ENCODE measurements at regions not wholly inside any gene's neighbourhood (a gene's known extent, or its start where the extent isn't known, plus 50 kb on each side); places are given as distances from the start of the nearest gene placed in this dataset.

DNA sequence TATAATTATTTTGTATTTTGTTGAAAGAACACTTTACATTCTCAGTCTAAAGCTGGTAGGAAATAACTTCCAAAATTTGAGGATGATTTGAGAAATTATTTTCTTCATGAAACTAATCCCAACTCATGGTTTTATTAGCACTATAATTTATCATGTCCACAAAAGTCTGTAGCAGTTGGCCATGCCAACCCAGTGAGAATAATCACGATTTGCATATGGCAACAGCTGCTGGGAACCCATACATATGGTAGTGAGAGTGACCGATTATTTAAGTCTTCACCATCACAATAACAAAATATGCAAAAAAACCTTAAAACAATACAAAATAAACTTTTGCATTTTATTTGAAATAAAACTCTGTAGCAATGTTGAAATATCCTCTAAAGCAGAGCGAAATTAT is 445.9 kb upstream of the ANO3 start:
- POLR2A ChIA-PET, result no interaction called here
- ATAC-seq (no peak), DNase-seq (ENCODE audit: low read depth, low spot score) (no peak)
- H3K4me3 ChIP-seq (replicated peaks in 1 of 2; ENCODE audit: low read depth in 1 of 2, low read length in 2 of 2), result no peak overlapping the region
- H3K4me1 ChIP-seq (ENCODE audit: control insufficient read depth in 1 of 2, insufficient read depth in 2 of 2, low read length in 2 of 2), result no peaks in the 10 kb centered on the region
- peaks cover 15 to 30% of the 10 kb centered on the region in 2 experiments; a peak in 2 of 4 replicates for H3K9me3 ChIP-seq (ENCODE audit: control insufficient read depth in 1 of 2, insufficient read depth in 1 of 2, low read depth in 1 of 2, low read length in 2 of 2)
- H3K36me3 ChIP-seq (ENCODE audit: control insufficient read depth in 1 of 2, insufficient read depth in 2 of 2, low read length in 2 of 2), result no peaks in the 10 kb centered on the region
- RAD21 ChIA-PET (ENCODE audit: low non-redundant PET in 1 of 2, low total read pairs in 2 of 2, uncharacterized antibody in 2 of 2, unreplicated experiment in 2 of 2), result no interaction called here
- no peaks in the 10 kb centered on the region for H3K79me2 ChIP-seq (ENCODE audit: insufficient read depth, low read length)
- BruUV-seq (replicated peaks), result no TSS peak
- H3K9me2 ChIP-seq (ENCODE audit: insufficient read depth), result no peaks in the 10 kb centered on the region
- CTCF ChIA-PET, result no interaction called here
- H3K27me3 ChIP-seq (ENCODE audit: insufficient read depth, low read length), result no peaks in the 10 kb centered on the region
- intact Hi-C loops (cut with micrococcal nuclease), result no loop called here
- H3K9ac ChIP-seq (ENCODE audit: low read length), result no peak overlapping the region
- TF ChIP-seq ZBTB33 (IDR thresholded peaks at IDR 0.05; ENCODE audit: extremely low read depth, insufficient replicate concordance, low read length), result no peak
- TF ChIP-seq, protein P1, sequence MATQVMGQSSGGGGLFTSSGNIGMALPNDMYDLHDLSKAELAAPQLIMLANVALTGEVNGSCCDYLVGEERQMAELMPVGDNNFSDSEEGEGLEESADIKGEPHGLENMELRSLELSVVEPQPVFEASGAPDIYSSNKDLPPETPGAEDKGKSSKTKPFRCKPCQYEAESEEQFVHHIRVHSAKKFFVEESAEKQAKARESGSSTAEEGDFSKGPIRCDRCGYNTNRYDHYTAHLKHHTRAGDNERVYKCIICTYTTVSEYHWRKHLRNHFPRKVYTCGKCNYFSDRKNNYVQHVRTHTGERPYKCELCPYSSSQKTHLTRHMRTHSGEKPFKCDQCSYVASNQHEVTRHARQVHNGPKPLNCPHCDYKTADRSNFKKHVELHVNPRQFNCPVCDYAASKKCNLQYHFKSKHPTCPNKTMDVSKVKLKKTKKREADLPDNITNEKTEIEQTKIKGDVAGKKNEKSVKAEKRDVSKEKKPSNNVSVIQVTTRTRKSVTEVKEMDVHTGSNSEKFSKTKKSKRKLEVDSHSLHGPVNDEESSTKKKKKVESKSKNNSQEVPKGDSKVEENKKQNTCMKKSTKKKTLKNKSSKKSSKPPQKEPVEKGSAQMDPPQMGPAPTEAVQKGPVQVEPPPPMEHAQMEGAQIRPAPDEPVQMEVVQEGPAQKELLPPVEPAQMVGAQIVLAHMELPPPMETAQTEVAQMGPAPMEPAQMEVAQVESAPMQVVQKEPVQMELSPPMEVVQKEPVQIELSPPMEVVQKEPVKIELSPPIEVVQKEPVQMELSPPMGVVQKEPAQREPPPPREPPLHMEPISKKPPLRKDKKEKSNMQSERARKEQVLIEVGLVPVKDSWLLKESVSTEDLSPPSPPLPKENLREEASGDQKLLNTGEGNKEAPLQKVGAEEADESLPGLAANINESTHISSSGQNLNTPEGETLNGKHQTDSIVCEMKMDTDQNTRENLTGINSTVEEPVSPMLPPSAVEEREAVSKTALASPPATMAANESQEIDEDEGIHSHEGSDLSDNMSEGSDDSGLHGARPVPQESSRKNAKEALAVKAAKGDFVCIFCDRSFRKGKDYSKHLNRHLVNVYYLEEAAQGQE (IDR thresholded peaks at IDR 0.05; ENCODE audit: low read depth), result no peak
- no peak for TF ChIP-seq TCF7L2 (IDR thresholded peaks at IDR 0.05; ENCODE audit: borderline replicate concordance, extremely low read depth, insufficient read depth, insufficient read length)
- TF ChIP-seq SRF (IDR thresholded peaks at IDR 0.05; ENCODE audit: low read depth), result no peak
- TF ChIP-seq POLR2AphosphoS5 (IDR thresholded peaks at IDR 0.05; ENCODE audit: low read depth, low read length), result no peak
- TF ChIP-seq RAD21 (IDR thresholded peaks at IDR 0.05; ENCODE audit: low read depth), result no peak
- TF ChIP-seq MAX (IDR thresholded peaks at IDR 0.05), result no peak
- no peak for TF ChIP-seq ELF1 (IDR thresholded peaks at IDR 0.05; ENCODE audit: borderline replicate concordance, low read depth)
- no peak for TF ChIP-seq SIN3A (IDR thresholded peaks at IDR 0.05; ENCODE audit: low read depth)
- no peak for TF ChIP-seq EGR1 (IDR thresholded peaks at IDR 0.05; ENCODE audit: low read depth)
- no peak for TF ChIP-seq EZH2 (IDR thresholded peaks at IDR 0.05)
- TF ChIP-seq JUND (IDR thresholded peaks at IDR 0.05), result no peak
- no peak for TF ChIP-seq CTCF (IDR thresholded peaks at IDR 0.05 in 2 of 3, conservative IDR thresholded peaks at IDR 0.05 in 1 of 3; ENCODE audit: borderline replicate concordance in 1 of 3, insufficient read depth in 1 of 3, low read depth in 2 of 3, low read length in 2 of 3)
- no peak for TF ChIP-seq CBX3 (IDR thresholded peaks at IDR 0.05; ENCODE audit: low read depth)
- no peak for TF ChIP-seq CEBPB (IDR thresholded peaks at IDR 0.05; ENCODE audit: low read depth)
- TF ChIP-seq, protein P2, sequence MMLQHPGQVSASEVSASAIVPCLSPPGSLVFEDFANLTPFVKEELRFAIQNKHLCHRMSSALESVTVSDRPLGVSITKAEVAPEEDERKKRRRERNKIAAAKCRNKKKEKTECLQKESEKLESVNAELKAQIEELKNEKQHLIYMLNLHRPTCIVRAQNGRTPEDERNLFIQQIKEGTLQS (IDR thresholded peaks at IDR 0.05), result no peak
- no peak for TF ChIP-seq EZH2phosphoT487 (IDR thresholded peaks at IDR 0.05; ENCODE audit: borderline replicate concordance)
- TF ChIP-seq ZFX (IDR thresholded peaks at IDR 0.05), result no peak
- no peak for TF ChIP-seq FOSL1 (IDR thresholded peaks at IDR 0.05; ENCODE audit: low read depth)
- H3K27ac ChIP-seq (ENCODE audit: low read depth, low read length), result no peak overlapping the region
- H4K20me1 ChIP-seq (ENCODE audit: insufficient read depth), result no peaks in the 10 kb centered on the region
- no peak overlapping the region for H3K4me2 ChIP-seq (ENCODE audit: low read length)
- no peak overlapping the region for H2AFZ ChIP-seq (ENCODE audit: low read depth, low read length, poor library complexity, severe bottlenecking)

Measured in HCT116 (cell line).